Skeletal muscle satellite cell (primary cell): ENCODE measurements at regions not wholly inside any gene's neighbourhood (a gene's known extent, or its start where the extent isn't known, plus 50 kb on each side); places are given as distances from the start of the nearest gene placed in this dataset.
"Not testable (repeated sequence)": the region's sequence is repeated elsewhere in the genome, so short reads cannot be mapped to it uniquely, and the experiment has no call there.

Source experiments
- H3K27me3 ChIP-seq: 2 replicates; pipeline ENCODE4 v1.7.0; 2013; ENCODE audit warnings: low read length; ENCODE audit not compliant: control insufficient read depth, insufficient read depth
- H3K36me3 ChIP-seq: 2 replicates; pipeline ENCODE4 v1.7.0; 2013; ENCODE audit warnings: mild to moderate bottlenecking, control low read depth, low read length; ENCODE audit not compliant: insufficient read depth
- H3K4me1 ChIP-seq: 2 replicates; pipeline ENCODE4 v1.7.0; 2013; ENCODE audit warnings: low read length; ENCODE audit not compliant: control insufficient read depth, insufficient read depth
- H3K4me2 ChIP-seq: 2 replicates; pipeline ENCODE4 v1.7.0; 2013; ENCODE audit warnings: mild to moderate bottlenecking, low read length
- H3K4me3 ChIP-seq: 2 replicates; pipeline ENCODE4 v1.7.0; 2013; ENCODE audit warnings: low read length
- H3K9ac ChIP-seq: 2 replicates; pipeline ENCODE4 v1.7.0; 2013; ENCODE audit warnings: mild to moderate bottlenecking, low read depth, low read length, moderate library complexity
- H3K9me3 ChIP-seq: replicated peaks from 2 replicates; pipeline ENCODE4 v1.7.0; 2013; ENCODE audit warnings: mild to moderate bottlenecking, control low read depth, low read length

DNA sequence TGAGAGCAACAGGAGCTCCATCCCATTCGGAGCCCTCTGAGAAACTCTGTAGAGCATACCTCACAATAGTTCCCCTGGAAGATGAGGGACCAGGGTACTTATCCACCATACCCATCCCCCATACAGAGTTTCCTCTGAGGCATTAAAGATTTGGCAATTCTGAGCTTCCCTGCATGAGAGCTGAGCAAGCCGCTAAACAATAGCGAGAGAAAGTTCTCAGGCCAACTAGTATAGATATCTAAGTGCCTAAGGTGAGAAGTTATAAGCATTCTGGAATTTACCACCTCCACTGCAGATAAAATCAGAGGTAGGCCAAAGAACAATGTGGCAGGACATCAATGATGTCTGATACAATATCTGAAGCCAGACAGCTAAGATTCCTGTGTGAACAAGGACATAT, 129.1 kb upstream of the MBNL1 start:
- Histone ChIP-seq H3K36me3 (no peaks in the 10 kb centered on the region), H3K9ac (no peak overlapping the region), H3K4me2 (no peak overlapping the region), H3K4me3 (no peak overlapping the region), H3K9me3 (no peaks in the 10 kb centered on the region), H3K27me3 (no peaks in the 10 kb centered on the region), H3K4me1 (no peaks in the 10 kb centered on the region)

DNA sequence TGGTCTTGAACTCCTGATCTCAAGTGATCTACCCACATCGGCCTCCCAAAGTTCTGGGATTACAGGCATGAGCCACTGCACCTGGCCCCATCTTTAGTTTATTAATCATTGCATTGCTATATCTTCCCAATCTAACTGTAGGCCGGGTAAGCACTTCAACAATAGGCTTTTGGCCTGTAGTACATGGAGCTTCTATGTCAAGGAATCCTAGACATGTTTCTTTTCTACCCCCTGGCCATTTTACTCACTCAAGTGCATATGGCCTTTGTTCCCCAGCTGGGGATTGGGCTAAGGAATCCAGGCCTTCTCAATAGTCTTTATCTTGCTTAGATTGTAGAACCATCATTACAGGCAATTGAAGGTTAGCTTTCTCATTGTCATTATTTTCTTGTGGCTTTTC, 122.3 kb upstream of the MBNL1 start:
- Histone ChIP-seq H3K36me3 (no peaks in the 10 kb centered on the region), H3K9ac (no peak overlapping the region), H3K9me3 (no peaks in the 10 kb centered on the region), H3K4me2 (no peak overlapping the region), H3K4me3 (no peak overlapping the region), H3K4me1 (no peaks in the 10 kb centered on the region), H3K27me3 (no peaks in the 10 kb centered on the region)

DNA sequence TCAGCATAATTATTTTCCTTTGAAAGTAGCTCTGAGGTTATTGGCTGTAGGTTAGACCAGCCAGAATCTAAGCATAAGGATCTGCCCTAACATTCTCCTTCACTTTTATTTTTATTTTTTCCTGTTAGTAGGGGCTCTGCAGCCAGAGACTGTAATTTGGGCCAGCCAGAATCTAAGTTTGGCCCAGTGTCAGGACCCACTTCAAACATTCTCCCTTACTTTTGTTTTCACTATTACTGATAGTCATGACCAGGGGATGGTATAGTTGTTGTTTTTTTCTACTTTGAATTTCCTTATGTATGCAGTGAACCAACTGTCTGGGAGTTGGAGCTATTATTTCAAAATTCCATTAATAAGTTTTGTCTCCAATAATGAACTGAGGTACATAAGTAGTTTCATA, 121.0 kb upstream of the MBNL1 start:
- Histone ChIP-seq H3K9me3 (no peaks in the 10 kb centered on the region), H3K36me3 (no peaks in the 10 kb centered on the region)

DNA sequence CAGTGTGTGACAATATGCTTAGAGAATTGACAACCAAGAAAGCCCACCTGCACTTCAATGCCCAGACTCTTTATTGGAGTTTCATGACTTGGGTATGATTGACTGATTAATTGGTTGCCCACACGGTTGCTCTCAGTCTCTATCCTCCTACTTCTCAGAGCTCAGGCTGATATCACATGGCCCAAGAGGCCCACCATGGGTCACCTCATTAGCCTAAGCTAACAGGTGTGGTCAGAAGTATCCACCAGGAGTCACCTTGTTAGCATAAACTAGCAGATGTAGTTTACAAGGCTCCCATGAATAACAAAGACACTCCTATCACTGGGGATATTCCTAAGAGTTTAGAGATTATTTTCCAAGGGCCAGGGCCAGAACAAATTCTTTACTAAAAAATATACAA, 120.2 kb upstream of the MBNL1 start:
- Histone ChIP-seq H3K4me3 (no peak overlapping the region), H3K9ac (no peak overlapping the region), H3K9me3 (no peaks in the 10 kb centered on the region), H3K27me3 (no peaks in the 10 kb centered on the region), H3K4me1 (no peaks in the 10 kb centered on the region), H3K4me2 (no peak overlapping the region), H3K36me3 (no peaks in the 10 kb centered on the region)

More for the DNA sequence above, 121.0 kb upstream of the MBNL1 start:
- Histone ChIP-seq H3K4me1 (no peaks in the 10 kb centered on the region), H3K9ac (no peak overlapping the region), H3K4me3 (no peak overlapping the region), H3K27me3 (no peaks in the 10 kb centered on the region), H3K4me2 (no peak overlapping the region)

DNA sequence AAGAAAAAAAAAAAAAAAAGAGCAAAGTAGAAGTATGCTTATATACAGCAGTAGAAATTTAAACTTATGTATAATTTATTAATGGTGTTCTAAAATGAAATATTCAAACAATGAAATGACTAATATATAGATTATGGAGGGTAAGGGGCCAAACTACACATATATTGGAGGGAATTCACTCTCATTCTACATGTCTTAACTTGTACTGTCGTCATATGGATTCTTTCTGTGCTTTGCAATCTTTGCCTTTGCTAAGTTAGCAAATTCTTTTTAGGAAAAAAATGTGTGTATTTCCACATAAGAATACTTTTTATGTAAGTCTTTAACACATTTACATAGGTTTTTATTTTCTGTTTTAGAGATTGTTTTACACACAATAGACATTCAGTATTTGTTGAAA, 118.9 kb upstream of the MBNL1 start:
- Histone ChIP-seq H3K9me3 (no peaks in the 10 kb centered on the region), H3K4me2 (no peak overlapping the region), H3K4me3 (no peak overlapping the region), H3K36me3 (no peaks in the 10 kb centered on the region), H3K4me1 (no peaks in the 10 kb centered on the region), H3K9ac (no peak overlapping the region), H3K27me3 (no peaks in the 10 kb centered on the region)

DNA sequence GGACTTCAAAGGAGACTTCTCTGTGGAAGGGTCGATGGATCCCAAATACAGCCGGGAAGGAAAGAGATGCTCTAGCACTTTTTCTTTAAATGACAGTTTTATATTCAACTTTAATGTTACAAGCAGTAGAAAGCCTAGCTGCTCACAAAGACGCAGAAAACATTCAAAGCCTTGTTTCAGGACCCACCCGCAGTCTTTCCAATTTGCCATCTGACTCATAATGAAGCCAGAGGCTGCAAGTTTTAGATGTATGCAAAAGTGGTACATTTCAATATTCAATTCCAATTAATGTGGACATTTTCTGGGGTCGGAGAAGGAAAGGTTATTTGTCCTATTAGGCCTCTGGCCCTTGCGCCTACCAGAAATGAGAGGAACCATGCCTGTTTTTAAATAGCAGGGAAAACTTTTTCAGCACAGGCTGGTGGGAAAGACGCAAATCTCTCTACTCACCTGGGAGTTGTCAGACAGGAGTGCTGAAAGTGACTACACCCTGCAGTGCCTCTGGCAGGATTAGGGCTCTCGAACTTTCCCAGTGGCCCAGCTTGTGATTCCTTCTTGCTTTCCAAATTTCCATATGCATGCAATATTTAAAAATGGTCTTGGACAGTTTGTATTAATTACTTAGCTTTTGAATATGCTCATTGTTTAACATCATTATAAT, 117.4 kb upstream of the MBNL1 start:
- H3K36me3 ChIP-seq = no peaks in the 10 kb centered on the region
- H3K9ac ChIP-seq = no peak overlapping the region
- H3K4me2 ChIP-seq = no peak overlapping the region
- no peaks in the 10 kb centered on the region for H3K27me3 ChIP-seq
- no peak overlapping the region for H3K4me3 ChIP-seq
- H3K4me1 ChIP-seq = peaks cover 8% of the 10 kb centered on the region
- no peaks in the 10 kb centered on the region for H3K9me3 ChIP-seq

DNA sequence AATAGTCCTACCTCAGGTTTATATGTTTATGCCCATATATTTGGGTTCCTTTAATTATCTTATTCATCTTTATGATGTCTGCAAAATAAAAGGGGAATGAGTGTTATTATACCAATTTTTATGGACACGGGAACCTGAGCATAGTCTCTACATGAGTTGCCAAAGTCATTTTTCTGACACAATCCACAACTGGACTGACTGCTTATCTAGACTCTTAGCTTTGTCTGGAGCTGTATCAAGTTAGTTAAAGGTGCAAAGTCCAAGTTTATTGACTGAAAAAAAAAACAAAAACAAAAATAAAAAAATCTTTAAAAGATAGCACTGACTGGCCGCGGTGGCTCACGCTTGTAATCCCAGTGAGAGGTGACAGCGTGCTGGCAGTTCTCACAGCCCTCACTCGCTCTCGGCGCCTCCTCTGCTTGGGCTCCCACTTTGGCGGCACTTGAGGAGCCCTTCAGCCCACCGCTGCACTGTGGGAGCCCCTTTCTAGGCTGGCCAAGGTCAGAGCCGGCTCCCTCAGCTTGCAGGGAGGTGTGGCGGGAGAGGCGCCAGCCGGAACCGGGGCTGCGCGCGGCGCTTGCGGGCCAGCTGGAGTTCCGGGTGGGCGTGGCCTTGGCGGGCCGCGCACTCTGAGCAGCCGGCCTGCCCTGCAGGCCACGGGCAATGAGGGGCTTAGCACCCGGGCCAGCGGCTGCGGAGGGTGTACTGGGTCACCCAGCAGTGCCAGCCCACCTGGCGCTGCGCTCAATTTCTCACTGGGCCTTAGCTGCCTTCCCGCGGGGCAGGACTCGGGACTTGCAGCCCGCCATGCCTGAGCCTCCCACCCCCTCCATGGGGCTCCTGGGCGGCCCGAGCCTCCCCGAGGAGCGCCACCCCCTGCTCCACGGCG, 116.6 kb upstream of the MBNL1 start:
- H3K4me3 ChIP-seq, H3K4me2 ChIP-seq, H3K9ac ChIP-seq, H3K4me1 ChIP-seq, H3K9me3 ChIP-seq, H3K36me3 ChIP-seq, H3K27me3 ChIP-seq: not testable (repeated sequence)

DNA sequence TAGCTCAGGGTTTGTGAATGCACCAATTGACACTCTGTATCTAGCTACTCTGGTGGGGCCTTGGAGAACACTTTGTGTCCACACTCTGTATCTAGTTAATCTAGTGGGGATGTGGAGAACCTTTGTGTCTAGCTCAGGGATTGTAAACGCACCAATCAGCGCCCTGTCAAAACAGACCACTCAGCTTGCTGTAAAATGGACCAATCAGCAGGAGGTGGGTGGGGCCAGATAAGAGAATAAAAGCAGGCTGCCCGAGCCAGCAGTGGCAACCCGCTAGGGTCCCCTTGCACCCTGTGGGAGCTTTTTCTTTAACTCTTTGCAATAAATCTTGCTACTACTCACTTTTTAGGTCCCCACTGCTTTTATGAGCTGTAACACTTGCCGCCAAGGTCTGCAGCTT, 115.6 kb upstream of the MBNL1 start:
- not testable (repeated sequence) for H3K9me3 ChIP-seq, H3K4me3 ChIP-seq, H3K36me3 ChIP-seq, H3K4me1 ChIP-seq, H3K9ac ChIP-seq, H3K27me3 ChIP-seq, H3K4me2 ChIP-seq

DNA sequence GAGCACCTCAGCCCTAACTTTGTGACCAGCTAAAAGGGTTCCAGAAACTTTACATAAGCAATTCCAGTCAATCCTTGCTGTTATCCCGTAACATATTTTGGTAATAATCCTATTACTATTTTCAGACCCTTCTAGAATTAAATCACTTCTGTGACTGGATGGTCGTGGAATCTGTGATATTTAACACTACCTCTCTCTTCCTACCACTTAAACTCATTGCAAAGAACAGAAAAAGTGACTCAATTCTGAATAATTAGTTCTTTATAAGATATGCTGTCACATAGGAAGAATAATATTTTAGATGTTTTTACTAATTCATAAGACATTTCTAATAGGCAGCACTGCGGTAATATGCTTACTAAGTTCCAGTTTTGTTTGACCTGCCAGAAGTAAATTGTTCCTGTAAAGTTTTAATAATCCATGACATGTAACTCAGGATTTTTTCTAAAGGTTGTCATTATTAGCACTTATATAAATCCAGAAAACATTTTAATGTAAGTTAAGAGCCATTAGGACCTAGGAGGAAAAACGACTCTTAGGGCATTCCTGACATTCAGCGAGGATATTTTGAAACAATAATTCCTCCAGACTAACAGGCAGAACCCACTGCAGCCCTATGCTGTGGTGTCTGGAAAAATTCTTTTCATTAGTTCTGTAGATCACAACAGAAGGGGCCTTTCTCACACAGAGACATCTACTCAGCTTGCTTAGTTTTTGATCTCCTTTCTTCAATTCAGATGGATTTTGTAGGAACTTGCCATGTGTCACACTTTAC, 113.3 kb upstream of the MBNL1 start:
- Histone ChIP-seq H3K9ac (no peak overlapping the region), H3K4me3 (no peak overlapping the region)

DNA sequence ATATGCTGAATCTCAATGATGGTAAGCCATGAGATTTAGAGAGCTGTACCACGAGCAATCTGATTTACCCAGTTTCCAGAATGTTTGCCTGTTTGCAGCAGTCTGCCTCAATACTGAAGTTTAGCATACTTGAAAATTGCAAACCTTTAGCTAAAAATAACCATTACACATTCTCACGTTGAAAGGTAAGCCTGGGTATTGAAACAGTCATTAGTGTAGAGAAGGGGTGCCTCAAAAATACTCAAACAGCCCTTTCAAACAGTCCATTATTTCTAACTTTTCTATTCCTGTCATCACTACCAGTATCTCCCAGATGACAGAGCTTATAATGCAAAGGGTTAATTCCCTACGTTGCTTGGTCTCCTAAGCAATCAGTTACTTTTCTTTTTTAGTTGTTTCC, 111.8 kb upstream of the MBNL1 start:
- Histone ChIP-seq H3K4me3 (no peak overlapping the region), H3K27me3 (no peaks in the 10 kb centered on the region), H3K9ac (no peak overlapping the region), H3K4me1 (peaks cover 21% of the 10 kb centered on the region), H3K4me2 (no peak overlapping the region), H3K36me3 (no peaks in the 10 kb centered on the region), H3K9me3 (no peaks in the 10 kb centered on the region)

More for the DNA sequence above, 113.3 kb upstream of the MBNL1 start:
- Histone ChIP-seq H3K4me1 (peaks cover 21% of the 10 kb centered on the region), H3K36me3 (no peaks in the 10 kb centered on the region), H3K27me3 (no peaks in the 10 kb centered on the region), H3K9me3 (no peaks in the 10 kb centered on the region), H3K4me2 (no peak overlapping the region)

DNA sequence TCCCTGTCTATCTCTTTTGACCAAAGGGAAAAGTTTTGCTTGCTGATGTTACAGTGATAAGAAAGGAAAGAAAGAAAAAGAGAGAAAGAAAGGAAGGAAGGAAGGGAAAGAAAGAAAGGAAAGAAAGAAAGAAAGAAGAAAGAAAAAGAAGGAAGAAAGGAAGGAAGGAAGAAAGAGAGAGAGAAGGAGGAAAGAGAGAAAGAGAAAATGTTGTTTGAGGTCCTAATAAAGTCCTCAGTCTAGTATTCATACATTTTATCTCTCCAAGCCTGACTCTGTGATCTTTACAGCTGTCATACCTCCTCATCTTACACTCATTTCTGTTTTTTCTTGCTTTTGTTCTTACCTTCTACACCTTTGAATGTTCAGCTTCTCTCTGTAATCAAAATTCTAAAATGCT, 111.4 kb upstream of the MBNL1 start:
- Histone ChIP-seq H3K36me3 (no peaks in the 10 kb centered on the region), H3K4me2 (no peak overlapping the region), H3K9ac (no peak overlapping the region), H3K9me3 (no peaks in the 10 kb centered on the region), H3K4me1 (peaks cover 21% of the 10 kb centered on the region), H3K4me3 (no peak overlapping the region), H3K27me3 (no peaks in the 10 kb centered on the region)
